NT2/D1 (cell line): ENCODE measurements at regions not wholly inside any gene's neighbourhood (a gene's known extent, or its start where the extent isn't known, plus 50 kb on each side); places are given as distances from the start of the nearest gene placed in this dataset.

Experiments
- SUZ12 ChIP-seq: IDR thresholded peaks from 2 replicates; pipeline ENCODE4 v1.6.1; 2011; ENCODE audit not compliant: insufficient read length, insufficient read depth; ENCODE audit errors: extremely low read depth
- YY1 ChIP-seq: IDR thresholded peaks from 2 replicates; pipeline ENCODE4 v1.6.1; 2011; ENCODE audit not compliant: insufficient read length, insufficient read depth
- ZNF274 ChIP-seq: IDR thresholded peaks from 2 replicates; pipeline ENCODE4 v1.6.1; 2011; ENCODE audit warnings: mild to moderate bottlenecking, low read depth, low read length

DNA sequence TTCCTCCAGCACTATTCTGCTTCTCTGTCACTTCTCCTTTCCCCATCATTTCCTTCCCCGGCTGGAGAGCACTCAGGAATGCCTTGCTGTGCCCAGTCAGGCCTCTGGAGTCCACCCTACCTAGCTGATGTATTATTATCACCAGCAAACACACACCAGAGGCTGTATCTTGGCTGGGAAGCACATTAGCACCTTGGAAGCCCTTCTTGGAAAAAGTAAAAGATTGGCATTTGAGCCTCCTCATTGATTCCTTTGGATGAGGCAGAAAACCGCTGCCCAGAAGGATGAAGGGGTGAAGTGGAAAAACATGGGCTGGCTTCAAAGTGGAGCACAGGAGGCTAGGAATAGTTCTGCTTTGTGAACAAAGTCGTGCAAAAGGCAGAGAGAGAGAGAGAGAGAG lies 244.3 kb downstream of the RPLP1 start:
- TF ChIP-seq YY1 (no peak), ZNF274 (no peak), SUZ12 (no peak)
